ENCODE measurements at regions not wholly inside any gene's neighbourhood (a gene's known extent, or its start where the extent isn't known, plus 50 kb on each side); places are given as distances from the start of the nearest gene placed in this dataset.

GRCh38 chrY:17233435-17234109 is 646.4 kb downstream of the CDY2B start:
- no peak for DNase-seq (ENCODE audit: low read depth)

GRCh38 chrY:17231994-17232393 is 648.0 kb downstream of the CDY2B start:
- no peak for DNase-seq (ENCODE audit: low read depth)

GRCh38 chrY:17223502-17223901 is 656.5 kb downstream of the CDY2B start:
- DNase-seq (ENCODE audit: low read depth), result no peak

DNA sequence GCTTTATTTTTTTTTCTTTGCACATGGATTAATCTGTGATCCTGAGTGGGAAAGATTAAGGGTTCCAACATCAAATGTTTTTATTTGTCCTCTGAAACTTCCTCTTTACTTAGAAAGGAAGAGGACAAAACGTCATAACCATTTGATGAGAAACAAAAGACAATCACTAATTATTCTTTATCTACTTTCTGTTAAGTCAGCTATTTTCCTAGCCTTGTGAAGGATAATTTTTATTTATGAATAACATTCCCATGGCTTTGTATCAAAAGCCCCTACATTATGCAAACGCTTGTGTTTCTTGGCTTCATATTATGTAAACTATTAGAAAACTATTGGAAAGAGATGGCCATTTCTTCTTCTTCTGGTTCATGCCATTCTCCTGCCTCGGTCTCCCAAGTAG is 677.6 kb downstream of the CDY2B start:
- no peak for DNase-seq (ENCODE audit: low read depth)

GRCh38 chrY:17184299-17184698 is 695.7 kb downstream of the CDY2B start:
- no peak for DNase-seq (ENCODE audit: low read depth)

DNA sequence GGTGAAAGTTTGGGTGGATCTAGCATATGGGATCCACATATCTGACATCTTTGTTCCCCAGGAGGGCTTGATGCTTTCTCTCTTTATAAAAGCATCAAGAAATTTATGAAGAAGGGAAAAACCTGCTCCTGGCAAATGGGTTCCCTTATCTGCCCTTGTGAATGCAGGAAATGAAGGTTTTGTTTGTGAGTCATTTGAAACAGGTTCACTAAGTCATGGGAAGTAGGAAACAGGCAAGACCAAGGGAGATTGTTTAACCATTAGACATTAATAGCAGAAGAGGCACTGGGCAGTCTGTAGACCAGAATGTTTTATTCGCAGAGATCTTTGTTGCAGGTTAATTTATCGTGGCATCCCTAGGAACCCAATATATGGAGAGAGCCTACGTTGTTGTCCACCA is 713.1 kb downstream of the CDY2B start:
- no peak for DNase-seq (ENCODE audit: low read depth)

GRCh38 chrY:17122166-17122565 is 757.9 kb downstream of the CDY2B start:
- DNase-seq (ENCODE audit: low read depth), result no peak

GRCh38 chrY:17085303-17085702 is 794.7 kb downstream of the CDY2B start:
- DNase-seq (ENCODE audit: low read depth), result no peak

DNA sequence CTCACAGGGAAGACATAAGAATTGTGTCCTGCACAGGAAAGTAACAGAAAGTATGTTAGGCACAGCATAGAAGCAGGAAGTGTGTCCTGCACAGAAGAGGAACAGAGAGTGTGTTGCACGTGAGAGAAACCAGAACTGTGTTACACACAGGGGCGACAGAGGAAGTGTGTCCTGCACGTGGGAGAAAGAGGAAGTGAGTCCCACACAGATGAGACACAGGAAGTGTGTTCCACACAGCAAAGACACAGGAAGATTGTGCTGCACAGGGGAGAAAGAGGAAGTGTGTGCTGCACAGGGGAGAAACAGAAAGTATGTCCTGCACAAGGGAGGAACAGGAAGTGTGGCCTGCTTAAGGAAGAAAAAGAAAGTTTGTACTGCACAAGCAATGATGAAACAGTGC is 800.1 kb downstream of the CDY2B start:
- no peak for DNase-seq (ENCODE audit: low read depth)

DNA sequence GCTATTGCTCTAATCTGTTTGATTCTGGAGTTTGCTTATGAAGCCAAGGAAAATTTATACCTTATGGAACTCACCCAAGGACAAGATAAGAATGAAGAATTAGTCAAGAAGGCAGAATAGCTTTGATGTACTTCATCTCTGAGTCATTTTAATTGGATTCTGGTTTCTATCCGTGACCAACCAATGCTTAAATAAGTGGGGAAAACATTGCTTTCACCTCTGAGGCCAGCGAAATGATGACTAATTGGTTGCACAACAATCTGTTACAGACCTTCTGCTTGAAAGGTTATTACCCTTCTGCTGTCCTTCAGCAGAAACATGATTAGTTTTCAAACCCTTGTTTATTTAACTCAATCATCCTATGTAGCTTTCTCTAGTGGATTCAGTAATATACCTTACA is 812.7 kb downstream of the CDY2B start:
- DNase-seq (ENCODE audit: low read depth), result no peak

DNA sequence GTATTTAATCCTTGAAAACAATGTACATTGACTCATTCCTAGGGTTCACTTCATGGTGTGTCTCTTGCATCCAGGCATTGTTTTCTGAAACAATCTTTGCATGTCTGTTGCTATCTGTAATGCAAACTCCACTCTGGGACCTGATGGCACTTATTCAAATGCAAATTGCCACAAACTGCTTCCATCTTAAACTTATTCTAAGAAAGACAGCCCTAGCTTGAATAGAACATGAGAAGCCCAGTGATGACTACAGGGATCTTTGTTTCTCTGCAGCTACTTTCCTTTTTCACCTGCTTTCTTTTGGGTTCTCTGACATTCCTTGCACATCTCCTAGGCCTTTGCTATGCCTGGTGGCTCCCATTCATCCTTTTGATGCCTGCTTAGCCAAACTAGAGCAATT is 827.0 kb downstream of the CDY2B start:
- no peak for DNase-seq (ENCODE audit: low read depth)

GRCh38 chrY:17050374-17050773 is 829.6 kb downstream of the CDY2B start:
- DNase-seq (ENCODE audit: low read depth), result no peak

- DNase-seq (ENCODE audit: low read depth), result no peak
Measured at GRCh38 chrY:17045124-17045523, 834.9 kb downstream of the CDY2B start.

DNA sequence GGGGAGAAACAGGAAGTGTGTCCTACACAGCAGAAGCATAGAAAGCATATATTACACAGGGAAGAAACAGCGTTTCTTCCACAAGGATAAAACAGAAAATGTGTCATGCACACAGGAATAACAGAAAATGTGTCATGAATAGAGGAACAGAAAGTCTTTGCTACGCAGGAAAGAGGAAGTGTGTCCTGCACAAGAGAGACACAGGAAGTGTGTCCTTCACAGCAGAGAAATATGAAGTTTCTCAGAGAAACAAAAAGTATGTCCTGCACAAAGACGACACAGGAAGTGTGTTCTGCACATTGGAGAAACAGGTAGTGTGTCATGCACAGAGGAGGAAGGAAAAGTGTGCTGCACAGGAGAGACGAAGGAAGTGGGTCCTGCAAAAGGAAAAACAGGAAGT is 835.3 kb downstream of the CDY2B start:
- no peak for DNase-seq (ENCODE audit: low read depth)

GRCh38 chrY:17044272-17044671 is 835.7 kb downstream of the CDY2B start:
- DNase-seq (ENCODE audit: low read depth), result no peak

DNA sequence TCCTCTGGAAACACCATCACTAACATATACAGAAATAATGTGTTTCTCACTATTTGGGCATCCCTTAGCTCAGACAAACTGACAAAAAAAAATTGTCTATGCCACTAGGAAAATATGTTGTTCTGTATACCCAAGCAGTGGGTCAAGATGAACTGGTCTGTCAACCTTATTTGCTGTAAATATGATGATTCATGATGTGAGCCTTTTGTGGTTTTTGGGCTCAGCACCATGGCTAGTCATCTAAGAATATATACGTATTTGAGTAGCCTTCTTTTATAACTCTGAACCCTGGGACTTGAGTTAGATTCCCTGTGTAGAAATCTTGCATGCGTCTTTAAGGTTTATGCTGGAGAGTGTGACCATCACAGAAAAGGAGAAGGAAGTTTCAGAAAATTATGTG is 841.6 kb downstream of the CDY2B start:
- no peak for DNase-seq (ENCODE audit: low read depth)

GRCh38 chrY:17018126-17018525 is 861.9 kb downstream of the CDY2B start:
- no peak for DNase-seq (ENCODE audit: low read depth)

GRCh38 chrY:16993551-16993950 is 886.5 kb downstream of the CDY2B start:
- DNase-seq (ENCODE audit: low read depth), result no peak

GRCh38 chrY:16981776-16982175 is 898.2 kb downstream of the CDY2B start:
- DNase-seq (ENCODE audit: low read depth), result no peak

DNA sequence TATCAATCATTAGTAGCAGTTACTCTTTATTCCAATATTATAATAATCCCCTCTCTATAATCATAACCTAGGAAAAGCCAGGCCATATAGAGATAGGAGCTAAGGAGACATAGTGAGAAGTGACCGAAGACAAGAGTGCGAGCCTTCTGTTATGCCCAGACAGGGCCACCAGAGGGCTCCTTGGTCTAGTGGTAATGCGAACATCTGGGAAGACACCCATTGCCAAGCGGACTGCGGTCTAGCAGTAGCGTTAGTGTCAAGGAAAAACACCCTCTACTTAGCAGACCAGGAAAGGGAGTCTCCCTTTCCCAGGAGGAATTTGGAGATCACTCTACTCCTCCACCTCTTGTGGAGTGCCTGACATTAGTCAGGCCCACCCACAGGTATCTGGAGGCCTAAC is 920.9 kb downstream of the CDY2B start:
- no peak for DNase-seq (ENCODE audit: low read depth)

GRCh38 chrY:16947221-16947620 is 932.8 kb downstream of the CDY2B start:
- DNase-seq (ENCODE audit: low read depth), result no peak
